K562 (cell line): ENCODE measurements at regions not wholly inside any gene's neighbourhood (a gene's known extent, or its start where the extent isn't known, plus 50 kb on each side); places are given as distances from the start of the nearest gene placed in this dataset.

Source experiments
- ATAC-seq: fragments of 200-7000 bp; cut with Tn5 transposase; 3 replicates; pipeline ENCODE4 v1.9.1; 2020; ENCODE audit warnings: moderate library complexity
- BruUV-seq: library from RNA; stranded (reverse); fragments of 400-500 nt; replicated peaks from 2 replicates; lab custom pipeline; 2021; lab: Mats Ljungman, UMichigan
- CTCF ChIA-PET: fragments of 300-600 bp; formaldehyde crosslinking; extraction: SDS; loops from one replicate; lab custom pipeline; 2021; ENCODE audit warnings: low intra/inter-chr PET ratio; lab: Yijun Ruan, JAX
- POLR2A ChIA-PET: fragments of 300-600, 350-650 bp; sonication (Branson Sonifier 250); formaldehyde crosslinking; extraction: SDS; loops from one replicate; lab custom pipeline; 2021; ENCODE audit warnings: antibody characterized with exemption, inconsistent platforms; lab: Yijun Ruan, JAX
- DNase-seq, 4 experiments: peaks; one replicate each; pipeline versions ENCODE4 v3.0.0 to v3.0.0-alpha.2; 2011 to 2018; ENCODE audit warnings: low spot score in 3 of 4, mixed read lengths in 3 of 4; ENCODE audit errors: extremely low read depth in 1 of 4
- FAIRE-seq: peaks from 2 replicates; lab custom pipeline; 2011; peaks lifted over from hg19 to GRCh38; lab: Jason Lieb, UNC
- H2AFZ ChIP-seq: 2 replicates; pipeline ENCODE4 v1.6.0; 2011; ENCODE audit warnings: low read depth, low read length, control low read depth, inconsistent platforms
- H3K27ac ChIP-seq: fragments of 200-600 bp; 3 replicates; pipeline ENCODE4 v1.8.0; 2011; ENCODE audit warnings: low read depth, mild to moderate bottlenecking, control low read depth, inconsistent platforms, low read length, moderate library complexity, mixed read lengths; ENCODE audit errors: extremely low read depth
- H3K27me3 ChIP-seq, 2 experiments: fragments of 300-600 bp in 1 of 2; 2 replicates in 1 of 2; 3 replicates in 1 of 2; pipeline versions ENCODE4 v1.6.0 to v1.8.0; 2011; ENCODE audit warnings: inconsistent platforms in 2 of 2, low read length in 2 of 2, mild to moderate bottlenecking in 1 of 2, mixed read lengths in 1 of 2, moderate library complexity in 1 of 2; ENCODE audit not compliant: control insufficient read depth in 2 of 2, insufficient read depth in 2 of 2
- H3K36me3 ChIP-seq: fragments of 300-600 bp; 3 replicates; pipeline ENCODE4 v1.8.0; 2011; ENCODE audit warnings: mild to moderate bottlenecking, low read length, inconsistent platforms; ENCODE audit not compliant: control insufficient read depth, insufficient read depth
- H3K4me1 ChIP-seq, 2 experiments: fragments of 200-600 bp in 1 of 2; replicated peaks in 1 of 2; 2 replicates in 1 of 2; 3 replicates in 1 of 2; pipeline versions ENCODE4 v1.5.1 to v1.8.0; 2011; ENCODE audit warnings: inconsistent platforms in 2 of 2, low read length in 2 of 2, mild to moderate bottlenecking in 1 of 2, mixed read lengths in 1 of 2, moderate library complexity in 1 of 2; ENCODE audit not compliant: control insufficient read depth in 2 of 2, insufficient read depth in 2 of 2
- H3K4me2 ChIP-seq: 2 replicates; pipeline ENCODE4 v1.6.1; 2011; ENCODE audit warnings: low read length, control low read depth, inconsistent platforms, mixed read lengths; ENCODE audit not compliant: insufficient read depth
- H3K4me3 ChIP-seq: fragments of 200-600 bp; sonication (generic), shearing (Covaris generic); 2 replicates; pipeline ENCODE4 v1.5.1; 2016; ENCODE audit warnings: control low read depth, inconsistent platforms
- H3K79me2 ChIP-seq: fragments of 200-600 bp; 3 replicates; pipeline ENCODE4 v1.8.0; 2011; ENCODE audit warnings: low read length, inconsistent platforms; ENCODE audit not compliant: control insufficient read depth, insufficient read depth
- H3K9ac ChIP-seq, 2 experiments: 2 replicates each; pipeline versions ENCODE4 v1.6.0 to v1.6.1; 2011; ENCODE audit warnings: low read depth in 2 of 2, low read length in 2 of 2, control low read depth in 1 of 2, inconsistent platforms in 1 of 2, mild to moderate bottlenecking in 1 of 2, mixed read lengths in 1 of 2; ENCODE audit not compliant: insufficient read depth in 1 of 2
- H3K9me1 ChIP-seq: one replicate; pipeline ENCODE4 v1.6.0; 2011; ENCODE audit warnings: inconsistent platforms, mild to moderate bottlenecking, low read length, moderate library complexity; ENCODE audit not compliant: control insufficient read depth, insufficient read depth
- H3K9me3 ChIP-seq: replicated peaks from 2 replicates; pipeline ENCODE4 v1.5.1; 2011; ENCODE audit warnings: low read depth, low read length, inconsistent platforms; ENCODE audit not compliant: control insufficient read depth, insufficient read depth
- H4K20me1 ChIP-seq: replicated peaks from 2 replicates; pipeline ENCODE4 v1.6.1; 2011; ENCODE audit warnings: low read length, inconsistent platforms, mixed read lengths; ENCODE audit not compliant: control insufficient read depth, insufficient read depth
- CXXC5 ChIP-seq: fragments of 250-450 bp; sonication (Bioruptor Pico); IDR thresholded peaks from 2 replicates; pipeline ENCODE4 v1.8.0; 2022; ENCODE audit warnings: inconsistent platforms, mild to moderate bottlenecking, moderate library complexity
- GABPA ChIP-seq: fragments of 200-800 bp; sonication (Bioruptor generic); conservative IDR thresholded peaks from 2 replicates; pipeline ENCODE4 v1.6.1; 2016; ENCODE audit warnings: low read depth, missing genetic modification characterization, missing compliant biosample characterization
- GABPB1 ChIP-seq: sonication (generic); formaldehyde crosslinking; IDR thresholded peaks from 2 replicates; pipeline ENCODE4 v1.8.0; 2022; ENCODE audit warnings: mild to moderate bottlenecking, missing genetic modification reagents
- GTF2E2 ChIP-seq: fragments of 200-800 bp; sonication (Bioruptor generic); IDR thresholded peaks from 2 replicates; pipeline ENCODE4 v1.6.1; 2016; ENCODE audit warnings: missing genetic modification characterization, missing compliant biosample characterization
- LEF1 ChIP-seq: fragments of 450-650 bp; IDR thresholded peaks from 2 replicates; pipeline ENCODE4 v1.6.1; 2016; ENCODE audit warnings: mild to moderate bottlenecking
- PML ChIP-seq: IDR thresholded peaks from 2 replicates; pipeline ENCODE4 v1.6.1; 2012; ENCODE audit warnings: low read length, inconsistent platforms
- RBM39 ChIP-seq: fragments of 200-400 bp; formaldehyde crosslinking; optimal IDR thresholded peaks from 2 replicates; pipeline ENCODE3; 2018; ENCODE audit warnings: low read depth, low read length
- RCOR1 ChIP-seq, 2 experiments: IDR thresholded peaks; 2 replicates each; pipeline ENCODE4 v1.6.1; 2012; ENCODE audit warnings: low read depth in 2 of 2, low read length in 2 of 2, borderline replicate concordance in 1 of 2, improper control_type of control experiment in 1 of 2
- SRSF3 ChIP-seq: fragments of 200-400 bp; formaldehyde crosslinking; IDR thresholded peaks from 2 replicates; pipeline ENCODE4 v1.6.1; 2016; ENCODE audit warnings: mild to moderate bottlenecking, low read length, moderate library complexity; ENCODE audit not compliant: insufficient read depth
- WHSC1 ChIP-seq: IDR thresholded peaks from one replicate; pipeline ENCODE4 v1.6.1; 2012; ENCODE audit warnings: low read length, control low read depth, inconsistent platforms
- XRCC3 ChIP-seq: fragments of 450-650 bp; IDR thresholded peaks from 2 replicates; pipeline ENCODE4 v1.6.1; 2017; ENCODE audit warnings: mild to moderate bottlenecking, moderate library complexity
- XRCC5 ChIP-seq: fragments of 200-400 bp; formaldehyde crosslinking; IDR thresholded peaks from 2 replicates; pipeline ENCODE4 v1.6.1; 2017; ENCODE audit warnings: low read depth, mild to moderate bottlenecking, low read length
- YY1 ChIP-seq, 3 experiments: IDR thresholded peaks; 2 replicates each; pipeline ENCODE4 v1.6.1; 2011; ENCODE audit warnings: low read length in 2 of 3, mild to moderate bottlenecking in 2 of 3, moderate library complexity in 2 of 3, borderline replicate concordance in 1 of 3, control low read depth in 1 of 3, low read depth in 1 of 3; ENCODE audit not compliant: insufficient read depth in 3 of 3, insufficient replicate concordance in 2 of 3, control insufficient read depth in 1 of 3, insufficient read length in 1 of 3; ENCODE audit errors: extremely low read depth in 1 of 3
- ZBTB33 ChIP-seq: sonication (generic); formaldehyde crosslinking; IDR thresholded peaks from 2 replicates; pipeline ENCODE4 v1.8.1; 2023; ENCODE audit warnings: mild to moderate bottlenecking, missing genetic modification reagents
- WGBS: fragments of 100-300 bp; shearing (Covaris generic); methylation state at CpG from one replicate; pipeline ENCODE4 v1.1.6; 2016; ENCODE audit warnings: low coverage, mixed read lengths; ENCODE audit not compliant: insufficient coverage; ENCODE audit errors: missing lambda C conversion rate; 5-methylcytosine and 5-hydroxymethylcytosine counted together
- in situ Hi-C: fragments of 300-500 bp; cut with MboI; formaldehyde crosslinking; loops from 4 replicates; pipeline ENCODE4 v1.15.0; 2018; ENCODE audit warnings: inconsistent platforms, mixed read lengths
- intact Hi-C: fragments of 100-400 bp; cut with micrococcal nuclease; formaldehyde crosslinking; loops from 2 replicates; pipeline ENCODE4 v1.14.2; 2022
- TF ChIP-seq, protein P1 (sequence below): IDR thresholded peaks from 2 replicates; pipeline ENCODE4 v1.6.1; 2016; ENCODE audit warnings: missing genetic modification characterization, missing compliant biosample characterization

DNA sequence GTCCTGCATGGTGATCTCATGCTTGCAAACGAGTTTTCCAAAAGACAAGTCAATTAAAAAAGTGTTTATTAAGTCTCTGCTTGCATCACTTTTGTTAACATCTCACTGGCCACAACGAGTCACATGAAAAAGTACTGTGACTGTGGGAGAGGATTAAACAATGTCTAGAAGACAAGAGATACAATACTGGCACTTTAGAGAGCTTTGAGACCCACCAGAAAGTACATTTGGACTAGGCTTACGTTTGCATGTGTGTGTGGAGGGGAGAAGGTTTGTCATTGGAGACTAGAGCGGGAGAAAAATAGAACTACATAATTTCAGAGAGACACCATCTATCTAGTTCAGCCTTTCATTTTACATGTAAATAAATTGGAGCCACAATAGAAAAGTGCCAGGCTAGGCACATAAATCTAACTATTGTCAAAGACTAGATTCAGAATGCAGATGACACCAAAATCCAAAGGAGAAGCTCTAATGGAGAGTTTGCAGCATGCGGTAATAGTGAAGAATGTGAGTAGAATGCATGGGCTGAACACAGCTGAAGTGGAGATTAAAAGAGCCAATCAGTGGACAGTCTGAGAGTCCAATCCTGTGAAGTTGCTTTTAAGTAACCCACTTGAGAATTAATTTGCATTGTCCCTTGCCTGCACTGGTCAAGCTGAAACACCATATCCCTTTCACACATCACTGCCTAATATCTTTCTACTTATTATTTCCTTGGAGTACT lies 977.4 kb upstream of the FAT3 start:
- no peaks in the 10 kb centered on the region for H3K36me3 ChIP-seq
- no peak overlapping the region for H3K4me3 ChIP-seq
- H3K27me3 ChIP-seq = no peaks in the 10 kb centered on the region
- BruUV-seq = no TSS peak
- no peak overlapping the region for H3K4me2 ChIP-seq
- no peaks in the 10 kb centered on the region for H3K79me2 ChIP-seq
- no peaks in the 10 kb centered on the region for H3K9me1 ChIP-seq
- ATAC-seq (no peak), DNase-seq (no peak), FAIRE-seq (no peak)
- H3K27ac ChIP-seq = no peak overlapping the region
- ChIA-PET CTCF (no interaction called here), POLR2A (no interaction called here)
- 4% methylated on average over 5 of the region's 5 CpGs for WGBS
- H3K4me1 ChIP-seq = no peaks in the 10 kb centered on the region
- intact Hi-C loops (no loop called here), in situ Hi-C loops (no loop called here)
- H4K20me1 ChIP-seq = no peaks in the 10 kb centered on the region
- no peak overlapping the region for H2AFZ ChIP-seq
- H3K9me3 ChIP-seq = no peaks in the 10 kb centered on the region
- no peak for TF ChIP-seq CXXC5 (CRISPR knock-in tag)
- TF ChIP-seq SRSF3 = no peak
- no peak for TF ChIP-seq XRCC5
- no peak for TF ChIP-seq PML
- no peak for TF ChIP-seq GTF2E2 (tag)
- TF ChIP-seq RBM39 = no peak
- no peak for TF ChIP-seq RCOR1 (IDR thresholded peaks at IDR 0.05; ENCODE audit: borderline replicate concordance in 1 of 2, low read depth in 2 of 2, low read length in 2 of 2)
- TF ChIP-seq XRCC3 = no peak
- no peak for TF ChIP-seq WHSC1
- no peak for TF ChIP-seq ZBTB33 (CRISPR knock-in tag)
- no peak for TF ChIP-seq GABPA (tag)
- TF ChIP-seq LEF1 = no peak
- no peak for TF ChIP-seq YY1 (IDR thresholded peaks at IDR 0.05; ENCODE audit: borderline replicate concordance in 1 of 3, control insufficient read depth in 1 of 3, extremely low read depth in 1 of 3, insufficient read depth in 3 of 3, insufficient read length in 1 of 3, insufficient replicate concordance in 2 of 3, low read depth in 1 of 3, low read length in 2 of 3)
- TF ChIP-seq, protein P1, sequence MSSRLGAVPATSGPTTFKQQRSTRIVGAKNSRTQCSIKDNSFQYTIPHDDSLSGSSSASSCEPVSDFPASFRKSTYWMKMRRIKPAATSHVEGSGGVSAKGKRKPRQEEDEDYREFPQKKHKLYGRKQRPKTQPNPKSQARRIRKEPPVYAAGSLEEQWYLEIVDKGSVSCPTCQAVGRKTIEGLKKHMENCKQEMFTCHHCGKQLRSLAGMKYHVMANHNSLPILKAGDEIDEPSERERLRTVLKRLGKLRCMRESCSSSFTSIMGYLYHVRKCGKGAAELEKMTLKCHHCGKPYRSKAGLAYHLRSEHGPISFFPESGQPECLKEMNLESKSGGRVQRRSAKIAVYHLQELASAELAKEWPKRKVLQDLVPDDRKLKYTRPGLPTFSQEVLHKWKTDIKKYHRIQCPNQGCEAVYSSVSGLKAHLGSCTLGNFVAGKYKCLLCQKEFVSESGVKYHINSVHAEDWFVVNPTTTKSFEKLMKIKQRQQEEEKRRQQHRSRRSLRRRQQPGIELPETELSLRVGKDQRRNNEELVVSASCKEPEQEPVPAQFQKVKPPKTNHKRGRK = no peak
- TF ChIP-seq GABPB1 = no peak
- no peak overlapping the region for H3K9ac ChIP-seq
